ENCODE measurements at regions not wholly inside any gene's neighbourhood (a gene's known extent, or its start where the extent isn't known, plus 50 kb on each side); places are given as distances from the start of the nearest gene placed in this dataset.

DNA sequence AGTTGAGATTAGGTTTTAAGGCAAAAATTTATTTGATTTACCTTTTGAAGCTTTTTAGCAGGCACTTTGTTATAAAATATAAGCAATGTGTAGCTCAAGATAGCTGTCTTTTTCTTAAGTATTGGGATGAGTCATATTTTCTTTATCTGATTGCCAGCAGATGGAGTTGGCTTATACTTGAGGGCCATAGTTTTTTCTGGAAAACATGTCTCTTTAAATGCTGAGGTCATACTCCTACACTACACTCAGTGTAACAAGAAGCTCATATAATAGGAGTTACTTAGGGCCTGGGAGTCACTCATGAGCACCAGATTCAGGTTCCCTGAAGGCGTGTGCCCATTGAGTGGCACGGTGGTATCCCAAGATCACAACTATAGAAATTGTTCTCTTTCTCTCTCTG lies 579.8 kb downstream of the EDEM1 start (continued):
- TF ChIP-seq, protein P1, sequence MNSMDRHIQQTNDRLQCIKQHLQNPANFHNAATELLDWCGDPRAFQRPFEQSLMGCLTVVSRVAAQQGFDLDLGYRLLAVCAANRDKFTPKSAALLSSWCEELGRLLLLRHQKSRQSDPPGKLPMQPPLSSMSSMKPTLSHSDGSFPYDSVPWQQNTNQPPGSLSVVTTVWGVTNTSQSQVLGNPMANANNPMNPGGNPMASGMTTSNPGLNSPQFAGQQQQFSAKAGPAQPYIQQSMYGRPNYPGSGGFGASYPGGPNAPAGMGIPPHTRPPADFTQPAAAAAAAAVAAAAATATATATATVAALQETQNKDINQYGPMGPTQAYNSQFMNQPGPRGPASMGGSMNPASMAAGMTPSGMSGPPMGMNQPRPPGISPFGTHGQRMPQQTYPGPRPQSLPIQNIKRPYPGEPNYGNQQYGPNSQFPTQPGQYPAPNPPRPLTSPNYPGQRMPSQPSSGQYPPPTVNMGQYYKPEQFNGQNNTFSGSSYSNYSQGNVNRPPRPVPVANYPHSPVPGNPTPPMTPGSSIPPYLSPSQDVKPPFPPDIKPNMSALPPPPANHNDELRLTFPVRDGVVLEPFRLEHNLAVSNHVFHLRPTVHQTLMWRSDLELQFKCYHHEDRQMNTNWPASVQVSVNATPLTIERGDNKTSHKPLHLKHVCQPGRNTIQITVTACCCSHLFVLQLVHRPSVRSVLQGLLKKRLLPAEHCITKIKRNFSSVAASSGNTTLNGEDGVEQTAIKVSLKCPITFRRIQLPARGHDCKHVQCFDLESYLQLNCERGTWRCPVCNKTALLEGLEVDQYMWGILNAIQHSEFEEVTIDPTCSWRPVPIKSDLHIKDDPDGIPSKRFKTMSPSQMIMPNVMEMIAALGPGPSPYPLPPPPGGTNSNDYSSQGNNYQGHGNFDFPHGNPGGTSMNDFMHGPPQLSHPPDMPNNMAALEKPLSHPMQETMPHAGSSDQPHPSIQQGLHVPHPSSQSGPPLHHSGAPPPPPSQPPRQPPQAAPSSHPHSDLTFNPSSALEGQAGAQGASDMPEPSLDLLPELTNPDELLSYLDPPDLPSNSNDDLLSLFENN (IDR thresholded peaks at IDR 0.05; ENCODE audit: low read depth in 2 of 2, low read length in 2 of 2): 0 out of 4 replicates have a peak, but pooled peaks of 1 of the 2 experiments have one; percentile 31
- TF ChIP-seq KLF16 (IDR thresholded peaks at IDR 0.05): peak; percentile 70
- TF ChIP-seq SLC30A9 (CRISPR knock-in tag; IDR thresholded peaks at IDR 0.05): no peak
- peak; percentile 55 to 81; a peak in 3 of 4 replicates for TF ChIP-seq TRIM24 (IDR thresholded peaks at IDR 0.05)
- TF ChIP-seq CBFA2T2 (conservative IDR thresholded peaks at IDR 0.05): peak; percentile 88
- TF ChIP-seq, protein P2, sequence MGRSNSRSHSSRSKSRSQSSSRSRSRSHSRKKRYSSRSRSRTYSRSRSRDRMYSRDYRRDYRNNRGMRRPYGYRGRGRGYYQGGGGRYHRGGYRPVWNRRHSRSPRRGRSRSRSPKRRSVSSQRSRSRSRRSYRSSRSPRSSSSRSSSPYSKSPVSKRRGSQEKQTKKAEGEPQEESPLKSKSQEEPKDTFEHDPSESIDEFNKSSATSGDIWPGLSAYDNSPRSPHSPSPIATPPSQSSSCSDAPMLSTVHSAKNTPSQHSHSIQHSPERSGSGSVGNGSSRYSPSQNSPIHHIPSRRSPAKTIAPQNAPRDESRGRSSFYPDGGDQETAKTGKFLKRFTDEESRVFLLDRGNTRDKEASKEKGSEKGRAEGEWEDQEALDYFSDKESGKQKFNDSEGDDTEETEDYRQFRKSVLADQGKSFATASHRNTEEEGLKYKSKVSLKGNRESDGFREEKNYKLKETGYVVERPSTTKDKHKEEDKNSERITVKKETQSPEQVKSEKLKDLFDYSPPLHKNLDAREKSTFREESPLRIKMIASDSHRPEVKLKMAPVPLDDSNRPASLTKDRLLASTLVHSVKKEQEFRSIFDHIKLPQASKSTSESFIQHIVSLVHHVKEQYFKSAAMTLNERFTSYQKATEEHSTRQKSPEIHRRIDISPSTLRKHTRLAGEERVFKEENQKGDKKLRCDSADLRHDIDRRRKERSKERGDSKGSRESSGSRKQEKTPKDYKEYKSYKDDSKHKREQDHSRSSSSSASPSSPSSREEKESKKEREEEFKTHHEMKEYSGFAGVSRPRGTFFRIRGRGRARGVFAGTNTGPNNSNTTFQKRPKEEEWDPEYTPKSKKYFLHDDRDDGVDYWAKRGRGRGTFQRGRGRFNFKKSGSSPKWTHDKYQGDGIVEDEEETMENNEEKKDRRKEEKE (IDR thresholded peaks at IDR 0.05; ENCODE audit: borderline replicate concordance in 1 of 2, control insufficient read depth in 1 of 2, low read depth in 2 of 2, low read length in 1 of 2): no peak
- peak; percentile 71 for TF ChIP-seq ZNF384 (IDR thresholded peaks at IDR 0.05; ENCODE audit: low read depth, low read length)
- TF ChIP-seq MAFF (IDR thresholded peaks at IDR 0.05; ENCODE audit: low read length): peak; percentile 47; the same call in 1 of the 2 replicates
- peak; percentile 84 for TF ChIP-seq MTA2 (IDR thresholded peaks at IDR 0.05; ENCODE audit: low read depth)
- peak; percentile 55 for TF ChIP-seq NEUROD1 (IDR thresholded peaks at IDR 0.05; ENCODE audit: borderline replicate concordance, low read depth, low read length, partially characterized antibody)
- peak; percentile 16; the same call in 1 of the 2 replicates for TF ChIP-seq ADNP (tag; IDR thresholded peaks at IDR 0.05)
- TF ChIP-seq MAFK (IDR thresholded peaks at IDR 0.05; ENCODE audit: low read length): 0 out of 2 replicates have a peak, but pooled peaks have one; percentile 61
- TF ChIP-seq FOXK2 (conservative IDR thresholded peaks at IDR 0.05 in 1 of 2, IDR thresholded peaks at IDR 0.05 in 1 of 2; ENCODE audit: low read depth in 2 of 2): peak; percentile 63 to 75
- TF ChIP-seq, protein P3, sequence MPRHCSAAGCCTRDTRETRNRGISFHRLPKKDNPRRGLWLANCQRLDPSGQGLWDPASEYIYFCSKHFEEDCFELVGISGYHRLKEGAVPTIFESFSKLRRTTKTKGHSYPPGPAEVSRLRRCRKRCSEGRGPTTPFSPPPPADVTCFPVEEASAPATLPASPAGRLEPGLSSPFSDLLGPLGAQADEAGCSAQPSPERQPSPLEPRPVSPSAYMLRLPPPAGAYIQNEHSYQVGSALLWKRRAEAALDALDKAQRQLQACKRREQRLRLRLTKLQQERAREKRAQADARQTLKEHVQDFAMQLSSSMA (CRISPR knock-in tag; IDR thresholded peaks at IDR 0.05): no peak
- 0 out of 2 replicates have a peak, but pooled peaks have one; percentile 4 for TF ChIP-seq SMAD3 (CRISPR knock-in tag; conservative IDR thresholded peaks at IDR 0.05)
- TF ChIP-seq KDM1A (IDR thresholded peaks at IDR 0.05): peak; percentile 48 to 54; a peak in 2 of 4 replicates
- TF ChIP-seq GATAD2A (IDR thresholded peaks at IDR 0.05): 0 out of 2 replicates have a peak, but pooled peaks have one; percentile 20
- TF ChIP-seq SOX6 (IDR thresholded peaks at IDR 0.05): peak; percentile 94
- peak in 1 of 2 experiments; percentile 46; a peak in 2 of 4 replicates for TF ChIP-seq TBL1XR1 (IDR thresholded peaks at IDR 0.05; ENCODE audit: low read length in 2 of 2)
- peak; percentile 43 for TF ChIP-seq MAFG (tag; conservative IDR thresholded peaks at IDR 0.05)
- peak; percentile 60 for TF ChIP-seq FOS (IDR thresholded peaks at IDR 0.05; ENCODE audit: extremely low read depth, insufficient read length)
- TF ChIP-seq TAL1 (IDR thresholded peaks at IDR 0.05): peak; percentile 87
- TF ChIP-seq NCOA1 (IDR thresholded peaks at IDR 0.05; ENCODE audit: low read depth): peak; percentile 49; the same call in 1 of the 2 replicates
- TF ChIP-seq FOSL1 (tag; conservative IDR thresholded peaks at IDR 0.05): peak; percentile 100
